ENCODE measurements at regions not wholly inside any gene's neighbourhood (a gene's known extent, or its start where the extent isn't known, plus 50 kb on each side); places are given as distances from the start of the nearest gene placed in this dataset.

DNA sequence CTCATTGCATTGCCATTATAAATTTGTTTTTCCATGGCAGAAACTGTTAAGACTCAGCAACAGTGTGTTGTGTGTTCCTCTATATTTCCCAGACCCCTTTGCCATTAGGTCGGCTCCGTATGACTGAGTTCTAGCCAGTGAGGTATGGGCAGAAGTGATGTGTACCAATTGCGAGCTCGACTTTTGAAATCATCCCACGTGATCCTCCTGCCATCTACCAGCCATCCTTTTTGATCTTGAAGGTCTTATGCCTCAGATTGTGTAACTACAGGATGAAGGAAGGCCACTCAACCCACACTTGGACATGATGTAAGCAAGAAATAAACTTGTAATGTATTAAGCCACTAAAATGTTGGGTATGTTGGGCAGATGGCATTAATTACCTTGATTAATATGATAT lies 562.3 kb downstream of the PDCD6IP start:
- peaks cover 0 to 48% (median 17%) of the 10 kb centered on the region in 3 donors for H3K4me1 ChIP-seq
- intact Hi-C loops (cut with DNase I), result no loop called here
- DNase-seq, result no peak
- H3K4me3 ChIP-seq, result no peak overlapping the region
- H3K27ac ChIP-seq, result no peak overlapping the region
- no peak for TF ChIP-seq POLR2A (IDR thresholded peaks at IDR 0.05)
- no peaks in the 10 kb centered on the region for H3K27me3 ChIP-seq
- 86 to 92% methylated on average over 5 of the region's 5 CpGs for WGBS, 2 donors
- no peaks in the 10 kb centered on the region for H3K36me3 ChIP-seq
- no peaks in the 10 kb centered on the region for H3K9me3 ChIP-seq

DNA sequence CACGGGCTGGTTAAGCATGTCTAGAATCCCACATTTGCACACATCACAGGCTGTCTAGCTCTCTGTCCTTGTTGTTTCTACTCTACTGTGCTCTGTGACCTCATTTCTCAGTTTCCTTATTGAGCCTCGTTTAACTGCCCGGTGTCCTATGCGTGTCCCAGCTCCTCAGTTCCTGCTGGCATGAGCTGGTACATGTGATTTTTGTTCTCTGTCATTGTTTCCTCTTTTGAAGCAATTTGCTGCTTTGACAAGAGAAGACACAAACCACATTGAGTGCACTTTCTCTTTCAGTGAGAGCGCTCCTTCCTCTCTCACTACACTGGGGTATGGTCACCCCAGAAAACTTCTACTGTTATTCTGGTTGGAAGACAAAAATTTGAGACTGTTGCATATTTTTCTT lies 563.5 kb downstream of the PDCD6IP start:
- 31 to 42% methylated on average over 5 of the region's 5 CpGs for WGBS, 2 donors
- no peak for TF ChIP-seq POLR2A (IDR thresholded peaks at IDR 0.05)
- TF ChIP-seq, protein P1, sequence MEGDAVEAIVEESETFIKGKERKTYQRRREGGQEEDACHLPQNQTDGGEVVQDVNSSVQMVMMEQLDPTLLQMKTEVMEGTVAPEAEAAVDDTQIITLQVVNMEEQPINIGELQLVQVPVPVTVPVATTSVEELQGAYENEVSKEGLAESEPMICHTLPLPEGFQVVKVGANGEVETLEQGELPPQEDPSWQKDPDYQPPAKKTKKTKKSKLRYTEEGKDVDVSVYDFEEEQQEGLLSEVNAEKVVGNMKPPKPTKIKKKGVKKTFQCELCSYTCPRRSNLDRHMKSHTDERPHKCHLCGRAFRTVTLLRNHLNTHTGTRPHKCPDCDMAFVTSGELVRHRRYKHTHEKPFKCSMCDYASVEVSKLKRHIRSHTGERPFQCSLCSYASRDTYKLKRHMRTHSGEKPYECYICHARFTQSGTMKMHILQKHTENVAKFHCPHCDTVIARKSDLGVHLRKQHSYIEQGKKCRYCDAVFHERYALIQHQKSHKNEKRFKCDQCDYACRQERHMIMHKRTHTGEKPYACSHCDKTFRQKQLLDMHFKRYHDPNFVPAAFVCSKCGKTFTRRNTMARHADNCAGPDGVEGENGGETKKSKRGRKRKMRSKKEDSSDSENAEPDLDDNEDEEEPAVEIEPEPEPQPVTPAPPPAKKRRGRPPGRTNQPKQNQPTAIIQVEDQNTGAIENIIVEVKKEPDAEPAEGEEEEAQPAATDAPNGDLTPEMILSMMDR (IDR thresholded peaks at IDR 0.05), result no peak
- Histone ChIP-seq H3K36me3 (no peaks in the 10 kb centered on the region), H3K27ac (peak overlapping the region in 1 of 4 donors; percentile 47), H3K4me3 (no peak overlapping the region), H3K9me3 (no peaks in the 10 kb centered on the region), H3K27me3 (no peaks in the 10 kb centered on the region), H3K4me1 (peaks cover 0 to 47% (median 17%) of the 10 kb centered on the region in 3 donors)
- DNase-seq, result no peak
- intact Hi-C loops (cut with DNase I), result no loop called here

DNA sequence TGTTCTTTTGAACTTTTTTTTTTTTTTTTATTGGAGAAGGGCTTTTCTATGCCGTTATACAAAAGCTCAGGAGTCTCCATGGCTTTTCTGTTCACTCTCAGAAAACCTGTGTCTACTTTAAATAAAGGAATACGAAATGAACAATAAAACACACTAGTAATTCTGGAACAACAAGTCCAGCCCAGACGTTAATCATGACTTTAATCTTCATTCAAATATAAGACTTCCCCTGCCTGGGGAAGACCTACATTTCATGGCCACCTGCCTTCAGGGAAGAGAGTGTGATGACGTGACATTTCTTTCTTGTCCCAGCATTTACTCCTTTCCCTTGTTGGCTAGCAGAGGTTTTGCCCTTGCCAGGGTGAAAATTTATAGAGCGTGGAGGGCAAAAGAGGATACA lies 564.5 kb downstream of the PDCD6IP start:
- no peak overlapping the region for H3K4me3 ChIP-seq
- TF ChIP-seq, protein P1 (IDR thresholded peaks at IDR 0.05), result no peak
- no peak for TF ChIP-seq POLR2A (IDR thresholded peaks at IDR 0.05)
- intact Hi-C loops (cut with DNase I), result no loop called here
- peak overlapping the region in 2 of 4 donors; percentile 10 to 47 for H3K27ac ChIP-seq
- H3K36me3 ChIP-seq, result no peaks in the 10 kb centered on the region
- H3K4me1 ChIP-seq, result peaks cover 0 to 37% (median 17%) of the 10 kb centered on the region in 3 donors
- H3K27me3 ChIP-seq, result no peaks in the 10 kb centered on the region
- 35 to 40% methylated on average over 5 of the region's 5 CpGs for WGBS, 2 donors
- no peak for DNase-seq
- no peaks in the 10 kb centered on the region for H3K9me3 ChIP-seq

DNA sequence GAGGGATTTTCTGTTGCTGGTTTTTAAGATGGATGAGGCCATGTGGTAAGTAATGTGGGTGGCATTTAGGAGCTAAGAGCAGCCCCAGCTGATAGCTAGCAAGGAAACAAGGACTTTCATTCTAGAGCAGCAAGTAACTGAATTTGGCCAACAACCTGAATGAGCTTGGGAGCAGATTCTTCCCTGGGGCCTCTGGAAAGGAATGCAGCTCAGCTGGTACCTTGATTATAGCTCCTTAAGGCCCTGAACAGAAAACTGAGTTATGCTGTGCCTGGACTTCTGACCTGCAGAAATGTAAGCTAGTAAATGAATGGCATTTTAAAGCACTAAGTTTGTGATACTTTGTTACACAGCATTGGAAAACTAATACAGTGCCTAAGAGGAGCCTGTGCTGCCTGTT lies 565.5 kb downstream of the PDCD6IP start:
- intact Hi-C loops (cut with DNase I), result no loop called here

DNA sequence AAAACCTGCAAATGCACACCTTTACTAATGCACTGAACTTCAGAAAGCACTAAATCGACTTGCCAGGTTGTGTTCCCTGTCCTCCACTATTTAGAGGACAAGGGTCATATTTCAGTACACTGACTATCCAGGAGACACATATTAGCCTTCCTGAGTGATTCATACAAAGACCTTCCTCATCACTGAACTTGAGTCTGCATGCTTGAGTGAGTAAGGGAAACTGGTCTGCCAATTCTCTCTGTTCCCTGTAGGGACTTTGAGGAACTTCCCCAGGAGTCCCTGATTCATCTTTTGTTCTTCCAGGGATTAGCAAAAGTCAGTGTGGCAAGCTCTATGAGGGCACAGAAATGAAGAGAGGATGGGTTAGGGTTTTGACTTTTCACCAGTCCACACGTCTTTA lies 565.9 kb downstream of the PDCD6IP start:
- intact Hi-C loops (cut with DNase I), result no loop called here
- 25 to 28% methylated on average over 2 of the region's 2 CpGs for WGBS, 2 donors
- Histone ChIP-seq H3K36me3 (no peaks in the 10 kb centered on the region), H3K4me3 (no peak overlapping the region), H3K27ac (no peak overlapping the region), H3K4me1 (peaks cover 0 to 37% (median 17%) of the 10 kb centered on the region in 3 donors), H3K9me3 (no peaks in the 10 kb centered on the region), H3K27me3 (no peaks in the 10 kb centered on the region)
- DNase-seq, result no peak
- TF ChIP-seq POLR2A (IDR thresholded peaks at IDR 0.05), result no peak
- TF ChIP-seq, protein P1 (IDR thresholded peaks at IDR 0.05), result peak in 1 of 6 experiments; percentile 26

More for the DNA sequence above, 565.5 kb downstream of the PDCD6IP start:
- no peak for TF ChIP-seq POLR2A (IDR thresholded peaks at IDR 0.05)
- TF ChIP-seq, protein P1 (IDR thresholded peaks at IDR 0.05), result no peak
- peaks cover 0 to 37% (median 17%) of the 10 kb centered on the region in 3 donors for H3K4me1 ChIP-seq
- H3K9me3 ChIP-seq, result no peaks in the 10 kb centered on the region
- no peaks in the 10 kb centered on the region for H3K27me3 ChIP-seq
- no peak overlapping the region for H3K27ac ChIP-seq
- H3K4me3 ChIP-seq, result no peak overlapping the region
- no peak for DNase-seq
- no peaks in the 10 kb centered on the region for H3K36me3 ChIP-seq

DNA sequence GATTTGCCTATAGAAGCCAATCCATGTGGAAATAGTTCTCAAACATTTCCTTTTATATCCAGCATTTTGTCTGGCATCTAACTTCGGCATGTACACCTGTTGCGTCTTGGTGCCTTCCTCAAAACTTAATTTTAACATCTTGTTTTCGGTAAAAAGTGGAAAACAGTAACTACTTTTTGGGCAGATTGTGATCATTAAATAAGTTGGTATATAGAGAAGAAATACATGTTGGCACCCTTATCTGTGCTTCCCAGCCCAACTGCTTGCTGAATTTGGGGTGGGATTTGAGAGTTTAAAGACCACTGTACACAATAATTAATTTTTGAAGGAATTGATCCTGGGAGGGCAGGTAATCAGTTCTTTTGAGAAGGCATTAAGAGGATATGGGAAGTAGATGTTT lies 566.8 kb downstream of the PDCD6IP start:
- no peaks in the 10 kb centered on the region for H3K9me3 ChIP-seq
- H3K27me3 ChIP-seq, result no peaks in the 10 kb centered on the region
- H3K4me1 ChIP-seq, result peaks cover 0 to 37% (median 17%) of the 10 kb centered on the region in 3 donors
- DNase-seq, result no peak
- WGBS, 2 donors, result 92 to 96% methylated on average over 3 of the region's 3 CpGs
- intact Hi-C loops (cut with DNase I), result no loop called here
- TF ChIP-seq POLR2A (IDR thresholded peaks at IDR 0.05), result no peak
- TF ChIP-seq, protein P1 (IDR thresholded peaks at IDR 0.05), result no peak
- no peaks in the 10 kb centered on the region for H3K36me3 ChIP-seq
- no peak overlapping the region for H3K4me3 ChIP-seq
- no peak overlapping the region for H3K27ac ChIP-seq

All from esophagus squamous epithelium (tissue), 5 donors.